H9 (cell line): ENCODE measurements at regions not wholly inside any gene's neighbourhood (a gene's known extent, or its start where the extent isn't known, plus 50 kb on each side); places are given as distances from the start of the nearest gene placed in this dataset.

Source experiments
- DNase-seq: peaks from one replicate; pipeline ENCODE4 v3.0.0-alpha.2; 2017
- H2AFZ ChIP-seq: one replicate; pipeline ENCODE4 v1.6.1; 2013; ENCODE audit warnings: mild to moderate bottlenecking, low read length, control low read depth, moderate library complexity
- H2AK5ac ChIP-seq: 2 replicates; pipeline ENCODE4 v1.6.1; 2013; ENCODE audit warnings: low read length, control low read depth, mixed read lengths; ENCODE audit not compliant: insufficient read length
- H2BK120ac ChIP-seq: one replicate; pipeline ENCODE4 v1.6.1; 2013; ENCODE audit warnings: low read depth, mild to moderate bottlenecking, low read length, control low read depth, inconsistent platforms; ENCODE audit not compliant: poor library complexity, severe bottlenecking
- H2BK12ac ChIP-seq: 2 replicates; pipeline ENCODE4 v1.6.1; 2013; ENCODE audit warnings: low read length, control low read depth, mixed read lengths, low read depth; ENCODE audit not compliant: insufficient read length
- H2BK15ac ChIP-seq: 2 replicates; pipeline ENCODE4 v1.6.1; 2013; ENCODE audit warnings: low read depth, low read length, control low read depth
- H2BK20ac ChIP-seq: one replicate; pipeline ENCODE4 v1.6.1; 2013; ENCODE audit warnings: low read depth, mild to moderate bottlenecking, low read length, control low read depth, inconsistent platforms; ENCODE audit not compliant: poor library complexity, severe bottlenecking
- H2BK5ac ChIP-seq: 2 replicates; pipeline ENCODE4 v1.6.1; 2013; ENCODE audit warnings: low read length, control low read depth, mixed read lengths; ENCODE audit not compliant: insufficient read length
- H3K14ac ChIP-seq: 2 replicates; pipeline ENCODE4 v1.6.1; 2013; ENCODE audit warnings: low read length, control low read depth; ENCODE audit not compliant: insufficient read depth
- H3K18ac ChIP-seq: 2 replicates; pipeline ENCODE4 v1.6.1; 2013; ENCODE audit warnings: low read depth, mild to moderate bottlenecking, mixed read lengths, low read length, control low read depth; ENCODE audit not compliant: insufficient read length
- H3K23ac ChIP-seq: 2 replicates; pipeline ENCODE4 v1.6.1; 2013; ENCODE audit warnings: low read length, control low read depth, mixed read lengths, low read depth; ENCODE audit not compliant: insufficient read length
- H3K23me2 ChIP-seq: 2 replicates; pipeline ENCODE4 v1.6.1; 2013; ENCODE audit warnings: low read depth, mild to moderate bottlenecking, mixed read lengths, low read length, control low read depth; ENCODE audit not compliant: insufficient read length, poor library complexity, severe bottlenecking
- H3K27ac ChIP-seq: 2 replicates; pipeline ENCODE4 v1.5.1; 2013; ENCODE audit warnings: low read length, control low read depth, mixed read lengths, low read depth; ENCODE audit not compliant: insufficient read length
- H3K27me3 ChIP-seq: 2 replicates; pipeline ENCODE4 v1.6.1; 2013; ENCODE audit warnings: low read length, control low read depth, inconsistent platforms; ENCODE audit not compliant: insufficient read depth
- H3K4ac ChIP-seq: 2 replicates; pipeline ENCODE4 v1.6.1; 2013; ENCODE audit warnings: low read depth, mild to moderate bottlenecking, control low read depth, inconsistent platforms, low read length, moderate library complexity
- H3K4me1 ChIP-seq: 2 replicates; pipeline ENCODE4 v1.6.1; 2013; ENCODE audit warnings: low read length, control low read depth, inconsistent platforms; ENCODE audit not compliant: insufficient read depth
- H3K4me2 ChIP-seq: 2 replicates; pipeline ENCODE4 v1.6.1; 2013; ENCODE audit warnings: low read length, control low read depth, mixed read lengths; ENCODE audit not compliant: insufficient read length, insufficient read depth
- H3K56ac ChIP-seq: 2 replicates; pipeline ENCODE4 v1.6.1; 2013; ENCODE audit warnings: low read depth, mild to moderate bottlenecking, mixed read lengths, low read length, control low read depth; ENCODE audit not compliant: insufficient read length
- H3K79me1 ChIP-seq: 2 replicates; pipeline ENCODE4 v1.6.1; 2013; ENCODE audit warnings: low read depth, mild to moderate bottlenecking, moderate library complexity, low read length, control low read depth, inconsistent platforms; ENCODE audit not compliant: insufficient read depth, poor library complexity, severe bottlenecking
- H3K79me2 ChIP-seq: 2 replicates; pipeline ENCODE4 v1.6.1; 2013; ENCODE audit warnings: low read length, control low read depth, inconsistent platforms; ENCODE audit not compliant: insufficient read depth
- H3K9ac ChIP-seq: 2 replicates; pipeline ENCODE4 v1.6.1; 2013; ENCODE audit warnings: low read length, control low read depth, mixed read lengths; ENCODE audit not compliant: insufficient read length; ENCODE audit errors: extremely low read depth
- H3K9me3 ChIP-seq: one replicate; pipeline ENCODE4 v1.6.1; 2013; ENCODE audit warnings: low read depth, low read length, inconsistent platforms; ENCODE audit not compliant: control insufficient read depth
- H3T11ph ChIP-seq: one replicate; pipeline ENCODE4 v1.6.1; 2013; ENCODE audit warnings: mild to moderate bottlenecking, low read length, control low read depth, inconsistent platforms
- H4K20me1 ChIP-seq: one replicate; pipeline ENCODE4 v1.6.1; 2013; ENCODE audit not compliant: control insufficient read depth, insufficient read length, insufficient read depth
- H4K5ac ChIP-seq: 2 replicates; pipeline ENCODE4 v1.6.1; 2013; ENCODE audit warnings: low read depth, mild to moderate bottlenecking, mixed read lengths, low read length, control low read depth; ENCODE audit not compliant: insufficient read length
- H4K8ac ChIP-seq: replicated peaks from 2 replicates; pipeline ENCODE4 v1.6.1; 2013; ENCODE audit warnings: low read length, control low read depth, mixed read lengths, low read depth; ENCODE audit not compliant: insufficient read length
- H4K91ac ChIP-seq: 2 replicates; pipeline ENCODE4 v1.6.1; 2013; ENCODE audit warnings: low read depth, mild to moderate bottlenecking, moderate library complexity, mixed read lengths, low read length, control low read depth; ENCODE audit not compliant: insufficient read length
- H3K27ac Mint-ChIP-seq, 3 experiments: 2 replicates in 2 of 3; 3 replicates in 1 of 3; pipeline ENCODE4 v1.8.0; 2020 to 2021; ENCODE audit warnings: mixed read lengths in 3 of 3, mild to moderate bottlenecking in 1 of 3, moderate library complexity in 1 of 3
- H3K27me3 Mint-ChIP-seq: 2 replicates; pipeline ENCODE4 v1.8.0; 2021; ENCODE audit warnings: low read depth, mild to moderate bottlenecking, moderate library complexity, mixed read lengths
- H3K36me3 Mint-ChIP-seq, 3 experiments: 2 replicates in 2 of 3; 3 replicates in 1 of 3; pipeline ENCODE4 v1.8.0; 2020 to 2021; ENCODE audit warnings: low read depth in 3 of 3, mixed read lengths in 3 of 3; ENCODE audit not compliant: insufficient read depth in 1 of 3
- H3K4me1 Mint-ChIP-seq, 2 experiments: 2 replicates each; pipeline ENCODE4 v1.8.0; 2020; ENCODE audit warnings: mixed read lengths in 2 of 2
- H3K4me3 Mint-ChIP-seq, 2 experiments: 2 replicates in 1 of 2; 3 replicates in 1 of 2; pipeline ENCODE4 v1.8.0; 2020 to 2021; ENCODE audit warnings: mild to moderate bottlenecking in 2 of 2, mixed read lengths in 2 of 2, moderate library complexity in 1 of 2
- H3K9me3 Mint-ChIP-seq, 2 experiments: 2 replicates in 1 of 2; 3 replicates in 1 of 2; pipeline ENCODE4 v1.8.0; 2020; ENCODE audit warnings: mild to moderate bottlenecking in 2 of 2, mixed read lengths in 2 of 2, moderate library complexity in 1 of 2
- CTCF ChIP-seq: fragments of 200-600 bp; sonication (generic); conservative IDR thresholded peaks from 3 replicates; pipeline ENCODE4 v1.8.0; 2021; ENCODE audit warnings: antibody characterized with exemption, mild to moderate bottlenecking
- WGBS: extraction: QIAGEN DNeasy Blood & Tissue Kit; methylation state at CpG from one replicate; pipeline ENCODE4 v1.1.7; 2013; ENCODE audit warnings: missing lambda C conversion rate, low lambda C conversion rate, mixed read lengths; ENCODE audit not compliant: insufficient read length; ENCODE audit errors: extremely low coverage; 5-methylcytosine and 5-hydroxymethylcytosine counted together

DNA sequence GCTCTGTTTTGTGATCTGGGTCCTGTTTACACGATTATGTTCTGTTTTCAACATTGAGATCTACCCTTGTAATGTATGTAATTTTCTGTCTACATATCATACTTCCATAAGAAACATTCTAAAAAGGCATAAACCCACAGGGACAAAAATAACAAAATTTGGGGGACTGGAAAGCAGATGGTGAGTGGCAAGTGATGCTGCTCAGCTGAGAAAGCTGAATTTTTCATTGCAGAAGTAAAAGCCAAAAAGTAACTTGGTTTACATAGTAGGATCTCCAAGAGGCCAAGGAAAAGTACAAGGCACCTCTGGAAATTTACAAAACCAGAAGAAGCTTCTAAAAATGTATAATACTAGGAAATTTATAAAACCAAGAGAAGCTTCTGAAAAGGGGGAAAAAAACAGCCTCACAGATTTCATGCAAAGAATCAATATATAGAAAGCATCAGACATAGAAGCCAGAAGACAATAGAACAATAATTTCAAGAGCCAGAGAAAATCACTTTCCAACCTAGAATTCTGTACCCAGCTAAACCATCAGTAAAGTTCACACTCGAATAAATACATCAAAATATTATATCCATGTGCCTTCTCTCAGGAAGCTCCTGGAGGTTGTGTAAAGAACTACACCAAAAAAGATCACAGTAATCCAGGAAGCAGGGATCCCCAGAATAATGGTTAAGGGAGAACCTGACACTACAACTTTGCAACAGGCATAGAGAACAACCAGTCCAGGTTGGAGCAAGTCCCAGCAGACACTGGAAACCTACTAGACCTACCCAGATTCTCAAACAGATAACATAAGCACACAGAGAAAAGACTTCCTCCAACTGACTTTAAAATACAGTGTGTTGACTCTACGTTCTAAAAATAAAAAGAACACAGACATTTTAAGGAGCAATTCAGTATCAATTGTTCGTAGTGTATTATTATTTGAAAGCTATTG, 401.7 kb upstream of the HS6ST1 start:
- H3K9me3 Mint-ChIP-seq: no peaks in the 10 kb centered on the region
- no peaks in the 10 kb centered on the region for H3K23me2 ChIP-seq
- no peaks in the 10 kb centered on the region for H3K4me1 ChIP-seq
- no peak overlapping the region for H2AK5ac ChIP-seq
- H3K27ac ChIP-seq: no peak overlapping the region
- H2BK12ac ChIP-seq: no peak overlapping the region
- no peak overlapping the region for H3K4me3 Mint-ChIP-seq
- DNase-seq: no peak
- no peaks in the 10 kb centered on the region for H3K79me1 ChIP-seq
- no peak overlapping the region for H4K5ac ChIP-seq
- no peak overlapping the region for H3T11ph ChIP-seq
- H3K27ac Mint-ChIP-seq: no peak overlapping the region
- H3K14ac ChIP-seq: no peak overlapping the region
- no peak overlapping the region for H4K91ac ChIP-seq
- no peak overlapping the region for H4K8ac ChIP-seq
- H2AFZ ChIP-seq: no peak overlapping the region
- H3K9me3 ChIP-seq: no peaks in the 10 kb centered on the region
- H3K18ac ChIP-seq: no peak overlapping the region
- no peaks in the 10 kb centered on the region; the same call in 1 of the 2 replicates for H3K27me3 ChIP-seq
- H2BK120ac ChIP-seq: no peak overlapping the region
- no peak overlapping the region for H3K23ac ChIP-seq
- H3K4ac ChIP-seq: no peak overlapping the region
- no peak overlapping the region for H2BK5ac ChIP-seq
- no CpG with 5 or more reads among the region's 4 CpGs for WGBS
- H3K36me3 Mint-ChIP-seq: no peaks in the 10 kb centered on the region; a peak in 2 of 7 replicates
- peaks cover 2% of the 10 kb centered on the region; the same call in 1 of the 2 replicates for H3K27me3 Mint-ChIP-seq
- H2BK15ac ChIP-seq: no peak overlapping the region
- no peak overlapping the region for H3K56ac ChIP-seq
- no peak overlapping the region for H3K4me2 ChIP-seq
- no peak overlapping the region for H3K9ac ChIP-seq
- TF ChIP-seq CTCF: peak; percentile 39; the same call in 2 of the 3 replicates
- no peak overlapping the region for H2BK20ac ChIP-seq
- no peaks in the 10 kb centered on the region for H3K79me2 ChIP-seq
- H3K4me1 Mint-ChIP-seq: peaks cover 20% of the 10 kb centered on the region in 2 experiments
- H4K20me1 ChIP-seq: no peaks in the 10 kb centered on the region
